ENCODE measurements at regions not wholly inside any gene's neighbourhood (a gene's known extent, or its start where the extent isn't known, plus 50 kb on each side); places are given as distances from the start of the nearest gene placed in this dataset.

- no peak for TF ChIP-seq MAX (IDR thresholded peaks at IDR 0.05)
- no peak for TF ChIP-seq RAD21 (IDR thresholded peaks at IDR 0.05; ENCODE audit: low read depth)
- no peak for TF ChIP-seq YY1 (IDR thresholded peaks at IDR 0.05; ENCODE audit: extremely low read depth, insufficient replicate concordance, low read depth, low read length)
- TF ChIP-seq FOSL1 (IDR thresholded peaks at IDR 0.05; ENCODE audit: low read depth) = no peak
- no peak for TF ChIP-seq SIN3A (IDR thresholded peaks at IDR 0.05; ENCODE audit: low read depth)
- TF ChIP-seq EZH2phosphoT487 (IDR thresholded peaks at IDR 0.05; ENCODE audit: borderline replicate concordance) = no peak
Measured at GRCh38 chr20:4476903-4477500, 209.3 kb upstream of the PRNP start (continued).

GRCh38 chr20:4472906-4473305 is 213.3 kb upstream of the PRNP start:
- no peak overlapping the region for H3K4me2 ChIP-seq (ENCODE audit: low read length)
- no peak overlapping the region for H3K27ac ChIP-seq (ENCODE audit: low read depth, low read length)
- DNase-seq (ENCODE audit: low read depth, low spot score) = no peak
- H3K9me3 ChIP-seq (ENCODE audit: control insufficient read depth in 1 of 2, insufficient read depth in 1 of 2, low read depth in 1 of 2, low read length in 2 of 2) = no peaks in the 10 kb centered on the region
- ChIA-PET RAD21 (ENCODE audit: low non-redundant PET in 1 of 2, low total read pairs in 2 of 2, uncharacterized antibody in 2 of 2, unreplicated experiment in 2 of 2) (no interaction called here), POLR2A (no interaction called here), CTCF (no interaction called here)
- no TSS peak for BruUV-seq (replicated peaks)
- H3K9ac ChIP-seq (ENCODE audit: low read length) = no peak overlapping the region
- TF ChIP-seq ATF3 (IDR thresholded peaks at IDR 0.05) (no peak), EZH2 (IDR thresholded peaks at IDR 0.05) (no peak)
- H3K4me1 ChIP-seq (ENCODE audit: control insufficient read depth in 1 of 2, insufficient read depth in 2 of 2, low read length in 2 of 2) = no peaks in the 10 kb centered on the region
- no peaks in the 10 kb centered on the region for H3K79me2 ChIP-seq (ENCODE audit: insufficient read depth, low read length)
- no peaks in the 10 kb centered on the region for H3K9me2 ChIP-seq (ENCODE audit: insufficient read depth)
- intact Hi-C loops (cut with micrococcal nuclease) = no loop called here
- H3K4me3 ChIP-seq (replicated peaks in 1 of 2; ENCODE audit: low read depth in 1 of 2, low read length in 2 of 2) = no peak overlapping the region
- H3K36me3 ChIP-seq (ENCODE audit: control insufficient read depth in 1 of 2, insufficient read depth in 2 of 2, low read length in 2 of 2) = no peaks in the 10 kb centered on the region
- H2AFZ ChIP-seq (ENCODE audit: low read depth, low read length, poor library complexity, severe bottlenecking) = no peak overlapping the region
- no peaks in the 10 kb centered on the region for H4K20me1 ChIP-seq (ENCODE audit: insufficient read depth)
- ATAC-seq = no peak
- no peaks in the 10 kb centered on the region for H3K27me3 ChIP-seq (ENCODE audit: insufficient read depth, low read length)

GRCh38 chr20:4471221-4471620 is 215.0 kb upstream of the PRNP start:
- no peaks in the 10 kb centered on the region for H4K20me1 ChIP-seq (ENCODE audit: insufficient read depth)
- ATAC-seq = no peak
- DNase-seq (ENCODE audit: low read depth, low spot score) = no peak
- ChIA-PET CTCF (no interaction called here), RAD21 (ENCODE audit: low non-redundant PET in 1 of 2, low total read pairs in 2 of 2, uncharacterized antibody in 2 of 2, unreplicated experiment in 2 of 2) (no interaction called here), POLR2A (no interaction called here)
- no peak overlapping the region for H3K27ac ChIP-seq (ENCODE audit: low read depth, low read length)
- no peaks in the 10 kb centered on the region for H3K79me2 ChIP-seq (ENCODE audit: insufficient read depth, low read length)
- no peaks in the 10 kb centered on the region for H3K9me2 ChIP-seq (ENCODE audit: insufficient read depth)
- no peaks in the 10 kb centered on the region for H3K27me3 ChIP-seq (ENCODE audit: insufficient read depth, low read length)
- intact Hi-C loops (cut with micrococcal nuclease) = no loop called here
- no peak overlapping the region for H2AFZ ChIP-seq (ENCODE audit: low read depth, low read length, poor library complexity, severe bottlenecking)
- H3K9me3 ChIP-seq (ENCODE audit: control insufficient read depth in 1 of 2, insufficient read depth in 1 of 2, low read depth in 1 of 2, low read length in 2 of 2) = no peaks in the 10 kb centered on the region
- no peaks in the 10 kb centered on the region for H3K4me1 ChIP-seq (ENCODE audit: control insufficient read depth in 1 of 2, insufficient read depth in 2 of 2, low read length in 2 of 2)
- BruUV-seq (replicated peaks) = no TSS peak
- no peak overlapping the region for H3K4me3 ChIP-seq (replicated peaks in 1 of 2; ENCODE audit: low read depth in 1 of 2, low read length in 2 of 2)
- no peak overlapping the region for H3K4me2 ChIP-seq (ENCODE audit: low read length)
- no peaks in the 10 kb centered on the region for H3K36me3 ChIP-seq (ENCODE audit: control insufficient read depth in 1 of 2, insufficient read depth in 2 of 2, low read length in 2 of 2)
- H3K9ac ChIP-seq (ENCODE audit: low read length) = no peak overlapping the region
- TF ChIP-seq ZFX (IDR thresholded peaks at IDR 0.05) (no peak), EZH2 (IDR thresholded peaks at IDR 0.05) (no peak), SIN3A (IDR thresholded peaks at IDR 0.05; ENCODE audit: low read depth) (no peak), SRF (IDR thresholded peaks at IDR 0.05; ENCODE audit: low read depth) (no peak), ATF3 (IDR thresholded peaks at IDR 0.05) (no peak), REST (IDR thresholded peaks at IDR 0.05; ENCODE audit: low read depth) (no peak), CTCF (IDR thresholded peaks at IDR 0.05 in 2 of 3, conservative IDR thresholded peaks at IDR 0.05 in 1 of 3; ENCODE audit: borderline replicate concordance in 1 of 3, insufficient read depth in 1 of 3, low read depth in 2 of 3, low read length in 2 of 3) (no peak), SP1 (IDR thresholded peaks at IDR 0.05; ENCODE audit: low read depth) (no peak)
